H1 (cell line): ENCODE measurements at regions not wholly inside any gene's neighbourhood (a gene's known extent, or its start where the extent isn't known, plus 50 kb on each side); places are given as distances from the start of the nearest gene placed in this dataset.

Source experiments
- CTCF ChIA-PET: fragments of 300-600 bp; sonication (Branson Sonifier 250); formaldehyde crosslinking; loops from one replicate; lab custom pipeline; 2021; ENCODE audit not compliant: partially characterized antibody; lab: Charles Lee
- POLR2A ChIA-PET: fragments of 300-600 bp; sonication (Branson Sonifier 250); formaldehyde crosslinking; loops from one replicate; lab custom pipeline; 2021; ENCODE audit warnings: inconsistent platforms; ENCODE audit not compliant: partially characterized antibody; lab: Charles Lee
- DNase-seq, 2 experiments: peaks; one replicate each; pipeline versions ENCODE4 v3.0.0 to v3.0.0-alpha.2; 2010 to 2022; ENCODE audit warnings: low spot score in 2 of 2, low read depth in 1 of 2, mixed read lengths in 1 of 2
- FAIRE-seq: peaks from 2 replicates; lab custom pipeline; 2011; peaks lifted over from hg19 to GRCh38; lab: Jason Lieb, UNC
- H2AFZ ChIP-seq: 2 replicates; pipeline ENCODE4 v1.8.1; 2012; ENCODE audit warnings: low read length, inconsistent platforms
- H2AK5ac ChIP-seq: 2 replicates; pipeline ENCODE4 v1.6.1; 2013; ENCODE audit warnings: low read depth, low read length
- H2BK120ac ChIP-seq: replicated peaks from 2 replicates; pipeline ENCODE3; 2013; ENCODE audit warnings: low read depth, low read length, inconsistent platforms
- H2BK12ac ChIP-seq: 2 replicates; pipeline ENCODE4 v1.6.1; 2013; ENCODE audit warnings: low read depth, low read length
- H2BK15ac ChIP-seq: 2 replicates; pipeline ENCODE4 v1.6.1; 2013; ENCODE audit warnings: low read length
- H2BK20ac ChIP-seq: 2 replicates; pipeline ENCODE4 v1.6.1; 2013; ENCODE audit warnings: low read length
- H2BK5ac ChIP-seq: 2 replicates; pipeline ENCODE4 v1.6.1; 2013; ENCODE audit warnings: low read depth, low read length
- H3K14ac ChIP-seq: 2 replicates; pipeline ENCODE4 v1.6.1; 2013; ENCODE audit warnings: inconsistent platforms; ENCODE audit not compliant: insufficient read length
- H3K18ac ChIP-seq: 2 replicates; pipeline ENCODE4 v1.6.1; 2013; ENCODE audit warnings: low read length; ENCODE audit errors: extremely low read depth
- H3K23ac ChIP-seq: 2 replicates; pipeline ENCODE4 v1.6.1; 2013; ENCODE audit warnings: inconsistent platforms; ENCODE audit not compliant: insufficient read length
- H3K23me2 ChIP-seq: 2 replicates; pipeline ENCODE4 v1.6.1; 2013; ENCODE audit warnings: low read depth, low read length
- H3K27ac ChIP-seq: 2 replicates; pipeline ENCODE4 v1.6.1; 2011; ENCODE audit warnings: low read depth, low read length, inconsistent platforms
- H3K27me3 ChIP-seq, 4 experiments: replicated peaks in 1 of 4; 1 replicate in 1 of 4; 2 replicates in 3 of 4; pipeline versions ENCODE4 v1.6.1 to v1.8.1; 2011 to 2013; ENCODE audit warnings: low read length in 3 of 4, mild to moderate bottlenecking in 3 of 4, inconsistent platforms in 2 of 4, mixed read lengths in 2 of 4, moderate library complexity in 1 of 4; ENCODE audit not compliant: control insufficient read depth in 3 of 4, insufficient read depth in 3 of 4; ENCODE audit errors: extremely low read depth in 1 of 4
- H3K36me3 ChIP-seq, 4 experiments: 2 replicates each; pipeline versions ENCODE4 v1.6.1 to v1.8.1; 2011 to 2013; ENCODE audit warnings: mild to moderate bottlenecking in 4 of 4, low read length in 3 of 4, moderate library complexity in 2 of 4, control low read depth in 1 of 4, inconsistent platforms in 1 of 4; ENCODE audit not compliant: insufficient read depth in 4 of 4, control insufficient read depth in 2 of 4
- H3K4ac ChIP-seq: replicated peaks from 2 replicates; pipeline ENCODE3; 2013; ENCODE audit warnings: low read length, low read depth, mixed read lengths, inconsistent platforms; ENCODE audit not compliant: insufficient read length
- H3K4me1 ChIP-seq, 4 experiments: replicated peaks in 1 of 4; 1 replicate in 1 of 4; 2 replicates in 3 of 4; pipeline versions ENCODE4 v1.6.1 to v1.8.1; 2011 to 2013; ENCODE audit warnings: low read length in 3 of 4, inconsistent platforms in 2 of 4, mixed read lengths in 1 of 4; ENCODE audit not compliant: insufficient read depth in 4 of 4, control insufficient read depth in 3 of 4
- H3K4me2 ChIP-seq, 2 experiments: 2 replicates each; pipeline versions ENCODE4 v1.6.1 to v1.8.1; 2011 to 2013; ENCODE audit warnings: low read depth in 2 of 2, low read length in 2 of 2, control low read depth in 1 of 2, inconsistent platforms in 1 of 2, mild to moderate bottlenecking in 1 of 2; ENCODE audit not compliant: insufficient read depth in 1 of 2
- H3K4me3 ChIP-seq, 4 experiments: fragments of 200-600, 300-600 bp in 1 of 4; sonication (generic), shearing (Covaris generic), sonication (Bioruptor Twin) in 1 of 4; 2 replicates each; pipeline versions ENCODE4 v1.5.1 to v1.8.1; 2011 to 2016; ENCODE audit warnings: low read length in 4 of 4, low read depth in 3 of 4, control low read depth in 2 of 4, inconsistent platforms in 2 of 4, mild to moderate bottlenecking in 2 of 4, mixed read lengths in 1 of 4, moderate library complexity in 1 of 4; ENCODE audit not compliant: insufficient read depth in 2 of 4; ENCODE audit errors: extremely low read depth in 1 of 4
- H3K56ac ChIP-seq: replicated peaks from 2 replicates; pipeline ENCODE3; 2013; ENCODE audit warnings: low read depth, mild to moderate bottlenecking, mixed read lengths, low read length, inconsistent platforms; ENCODE audit not compliant: insufficient read length
- H3K79me1 ChIP-seq: 2 replicates; pipeline ENCODE4 v1.6.1; 2013; ENCODE audit warnings: low read depth, low read length, control low read depth
- H3K79me2 ChIP-seq, 2 experiments: 2 replicates each; pipeline versions ENCODE4 v1.6.1 to v1.8.1; 2012 to 2013; ENCODE audit warnings: low read length in 2 of 2, mild to moderate bottlenecking in 2 of 2, inconsistent platforms in 1 of 2; ENCODE audit not compliant: insufficient read depth in 2 of 2, control insufficient read depth in 1 of 2
- H3K9ac ChIP-seq, 4 experiments: replicated peaks in 1 of 4; 1 replicate in 1 of 4; 2 replicates in 3 of 4; pipeline versions ENCODE4 v1.6.1 to v1.8.1; 2011 to 2013; ENCODE audit warnings: low read depth in 3 of 4, low read length in 3 of 4, control low read depth in 2 of 4, mild to moderate bottlenecking in 2 of 4, moderate library complexity in 2 of 4, inconsistent platforms in 1 of 4; ENCODE audit errors: extremely low read depth in 1 of 4
- H3K9me3 ChIP-seq, 2 experiments: 2 replicates each; pipeline versions ENCODE4 v1.6.1 to v1.8.1; 2012 to 2013; ENCODE audit warnings: mild to moderate bottlenecking in 2 of 2, moderate library complexity in 2 of 2, control low read depth in 1 of 2, inconsistent platforms in 1 of 2, low read depth in 1 of 2, low read length in 1 of 2, mixed read lengths in 1 of 2; ENCODE audit not compliant: insufficient read depth in 2 of 2
- H4K20me1 ChIP-seq, 2 experiments: replicated peaks in 1 of 2; 2 replicates each; pipeline versions ENCODE3 to v1.8.1; 2011 to 2013; ENCODE audit warnings: inconsistent platforms in 2 of 2, low read length in 2 of 2, mild to moderate bottlenecking in 1 of 2; ENCODE audit not compliant: insufficient read depth in 2 of 2, control insufficient read depth in 1 of 2
- H4K5ac ChIP-seq: 2 replicates; pipeline ENCODE4 v1.6.1; 2013; ENCODE audit warnings: low read length, low read depth, mixed read lengths, inconsistent platforms; ENCODE audit not compliant: insufficient read length
- H4K8ac ChIP-seq: 2 replicates; pipeline ENCODE4 v1.8.0; 2013; ENCODE audit warnings: mild to moderate bottlenecking, moderate library complexity, low read length, inconsistent platforms; ENCODE audit not compliant: insufficient read depth; ENCODE audit errors: extremely low read depth
- H4K91ac ChIP-seq: replicated peaks from 2 replicates; pipeline ENCODE3; 2013; ENCODE audit warnings: low read length, mixed read lengths, inconsistent platforms; ENCODE audit not compliant: insufficient read length
- BACH1 ChIP-seq: IDR thresholded peaks from 2 replicates; pipeline ENCODE4 v1.6.1; 2012; ENCODE audit warnings: low read length, improper control_type of control experiment
- CTBP2 ChIP-seq: IDR thresholded peaks from 2 replicates; pipeline ENCODE4 v1.7.0; 2011; ENCODE audit warnings: borderline replicate concordance, mild to moderate bottlenecking, moderate library complexity, mixed read lengths, low read length; ENCODE audit not compliant: insufficient read depth, insufficient read length
- PHF8 ChIP-seq: fragments of 200-600 bp; sonication (generic); conservative IDR thresholded peaks from 2 replicates; pipeline ENCODE4 v1.7.1; 2012; ENCODE audit warnings: low read depth, mild to moderate bottlenecking, inconsistent platforms, low read length, moderate library complexity
- POU5F1 ChIP-seq: IDR thresholded peaks from 2 replicates; pipeline ENCODE4 v1.6.1; 2011; ENCODE audit warnings: low read depth, mild to moderate bottlenecking, low read length, moderate library complexity
- RFX5 ChIP-seq: IDR thresholded peaks from 2 replicates; pipeline ENCODE4 v1.6.1; 2011; ENCODE audit warnings: low read depth, low read length, improper control_type of control experiment, borderline replicate concordance
- SP1 ChIP-seq: IDR thresholded peaks from 2 replicates; pipeline ENCODE4 v1.6.1; 2011; ENCODE audit warnings: low read depth, low read length
- WGBS, 2 experiments: shearing (Covaris generic) in 1 of 2; methylation state at CpG; one replicate each; pipeline versions ENCODE4 v1.1.6 to v1.1.7; 2013 to 2015; ENCODE audit warnings: low lambda C conversion rate in 2 of 2, mixed read lengths in 2 of 2, inconsistent platforms in 1 of 2, low coverage in 1 of 2, missing lambda C conversion rate in 1 of 2; ENCODE audit not compliant: insufficient replicate concordance in 2 of 2, insufficient coverage in 1 of 2, insufficient read length in 1 of 2; ENCODE audit errors: extremely low coverage in 1 of 2, missing lambda C conversion rate in 1 of 2; 5-methylcytosine and 5-hydroxymethylcytosine counted together

GRCh38 chr7:91568138-91568537, 303.9 kb downstream of the FZD1 start:
- TF ChIP-seq CTBP2 = no peak
- no peak for TF ChIP-seq SP1
- TF ChIP-seq POU5F1 = no peak
- TF ChIP-seq BACH1 = no peak
- no peak for TF ChIP-seq RFX5
- TF ChIP-seq PHF8 = no peak
- TF ChIP-seq, all 59 proteins: peak for 0
- FAIRE-seq (no peak), DNase-seq (no peak)
- Histone ChIP-seq H3K4me3 (no peak overlapping the region), H3K9ac (no peak overlapping the region), H3K9me3 (no peaks in the 10 kb centered on the region), H4K8ac (no peak overlapping the region), H3K4me1 (no peaks in the 10 kb centered on the region; a peak in 2 of 7 replicates), H2AFZ (no peak overlapping the region), H3K27ac (no peak overlapping the region), H3K79me2 (no peaks in the 10 kb centered on the region), H3K27me3 (no peaks in the 10 kb centered on the region), H3K23me2 (no peaks in the 10 kb centered on the region; the same call in none of the 2 replicates), H2BK120ac (no peak overlapping the region), H3K18ac (no peak overlapping the region), H3K56ac (no peak overlapping the region), H3K14ac (no peak overlapping the region), H4K5ac (no peak overlapping the region), H2BK5ac (no peak overlapping the region), H2BK15ac (no peak overlapping the region), H3K23ac (no peak overlapping the region), H3K36me3 (no peaks in the 10 kb centered on the region), H4K91ac (no peak overlapping the region), H2BK12ac (no peak overlapping the region), H4K20me1 (no peaks in the 10 kb centered on the region), H2BK20ac (no peak overlapping the region), H2AK5ac (no peak overlapping the region), H3K4ac (no peak overlapping the region), H3K79me1 (no peaks in the 10 kb centered on the region), H3K4me2 (no peak overlapping the region)
- 94% methylated on average over 1 of the region's 1 CpG; no CpG with 5 or more reads in 1 of the 2 experiments for WGBS, 2 experiments
- ChIA-PET POLR2A (interaction anchor here (1.3 to 1.4 kb wide), 2 partner anchors 10 to 12 kb away, joined by 3 read pairs; no protein-coding TSS in a partner anchor), CTCF (interaction anchor here (0.6 to 0.9 kb wide), 2 partner anchors 22 to 922 kb away, joined by 3 read pairs; no protein-coding TSS in a partner anchor)
